HCT116 (cell line): ENCODE measurements at regions not wholly inside any gene's neighbourhood (a gene's known extent, or its start where the extent isn't known, plus 50 kb on each side); places are given as distances from the start of the nearest gene placed in this dataset.

Experiments used
- ATAC-seq: fragments of 200-7000 bp; cut with Tn5 transposase; 2 replicates; pipeline ENCODE4 v1.9.1; 2020; ENCODE audit warnings: mild to moderate bottlenecking, moderate library complexity
- BruUV-seq: library from RNA; stranded (reverse); fragments of 400-500 nt; replicated peaks from 2 replicates; lab custom pipeline; 2021; lab: Mats Ljungman, UMichigan
- CTCF ChIA-PET: fragments of 300-600 bp; sonication (Branson Sonifier 250); formaldehyde crosslinking; loops from one replicate; lab custom pipeline; 2021; ENCODE audit warnings: antibody characterized with exemption; lab: Charles Lee
- POLR2A ChIA-PET: fragments of 300-600, 350-600 bp; sonication (Branson Sonifier 250); formaldehyde crosslinking; loops from one replicate; lab custom pipeline; 2021; ENCODE audit warnings: antibody characterized with exemption; lab: Charles Lee
- RAD21 ChIA-PET, 2 experiments: fragments of 300-600 bp; sonication (Branson Sonifier 250); formaldehyde crosslinking; loops; one replicate each; lab custom pipeline; 2023; ENCODE audit warnings: low total read pairs in 2 of 2; ENCODE audit not compliant: uncharacterized antibody in 2 of 2, unreplicated experiment in 2 of 2, low non-redundant PET in 1 of 2; lab: Charles Lee
- DNase-seq: peaks from one replicate; pipeline ENCODE4 v3.0.0-alpha.2; 2010; ENCODE audit warnings: low read depth, low spot score
- H2AFZ ChIP-seq: fragments of 200-600 bp; shearing (Covaris generic), sonication (generic); 2 replicates; pipeline ENCODE4 v1.6.1; 2017; ENCODE audit warnings: low read depth, mixed run types, mixed read lengths, antibody characterized with exemption, low read length; ENCODE audit not compliant: poor library complexity, severe bottlenecking
- H3K27ac ChIP-seq: 2 replicates; pipeline ENCODE4 v1.5.1; 2012; ENCODE audit warnings: low read depth, low read length
- H3K27me3 ChIP-seq: fragments of 200-600 bp; sonication (generic); 2 replicates; pipeline ENCODE4 v1.6.1; 2016; ENCODE audit warnings: mixed run types, low read length, mixed read lengths; ENCODE audit not compliant: insufficient read depth
- H3K36me3 ChIP-seq, 2 experiments: fragments of 200-500 bp in 1 of 2; fragments of 200-600 bp in 1 of 2; sonication (Bioruptor generic) in 1 of 2; sonication (generic) in 1 of 2; 2 replicates each; pipeline versions ENCODE4 v1.5.1 to v1.6.1; 2014 to 2016; ENCODE audit warnings: low read length in 2 of 2, inconsistent platforms in 1 of 2, mixed read lengths in 1 of 2, mixed run types in 1 of 2; ENCODE audit not compliant: insufficient read depth in 2 of 2, control insufficient read depth in 1 of 2
- H3K4me1 ChIP-seq, 2 experiments: fragments of 200-600 bp in 1 of 2; sonication (generic) in 1 of 2; 2 replicates each; pipeline versions ENCODE4 v1.5.1 to v1.6.1; 2012 to 2017; ENCODE audit warnings: low read length in 2 of 2, inconsistent platforms in 1 of 2, mild to moderate bottlenecking in 1 of 2, mixed read lengths in 1 of 2, mixed run types in 1 of 2, moderate library complexity in 1 of 2; ENCODE audit not compliant: insufficient read depth in 2 of 2, control insufficient read depth in 1 of 2
- H3K4me2 ChIP-seq: fragments of 200-600 bp; sonication (generic); 2 replicates; pipeline ENCODE4 v1.6.1; 2017; ENCODE audit warnings: mixed run types, low read length, mixed read lengths
- H3K4me3 ChIP-seq, 2 experiments: fragments of 200-600 bp in 1 of 2; sonication (generic) in 1 of 2; replicated peaks in 1 of 2; 2 replicates each; pipeline ENCODE4 v1.5.1; 2011 to 2016; ENCODE audit warnings: low read length in 2 of 2, control low read depth in 1 of 2, low read depth in 1 of 2, mild to moderate bottlenecking in 1 of 2, mixed read lengths in 1 of 2, mixed run types in 1 of 2
- H3K79me2 ChIP-seq: fragments of 200-600 bp; sonication (generic); 2 replicates; pipeline ENCODE4 v1.6.1; 2017; ENCODE audit warnings: mild to moderate bottlenecking, mixed run types, low read length, moderate library complexity, mixed read lengths; ENCODE audit not compliant: insufficient read depth
- H3K9ac ChIP-seq: fragments of 200-600 bp; sonication (generic); 2 replicates; pipeline ENCODE4 v1.6.1; 2016; ENCODE audit warnings: low read length, mixed read lengths
- H3K9me2 ChIP-seq: fragments of 200-600 bp; sonication (generic), shearing (Covaris generic); 2 replicates; pipeline ENCODE4 v1.6.1; 2017; ENCODE audit warnings: mixed run types, mild to moderate bottlenecking, moderate library complexity; ENCODE audit not compliant: insufficient read depth
- H3K9me3 ChIP-seq, 2 experiments: fragments of 200-500 bp in 1 of 2; fragments of 200-600 bp in 1 of 2; sonication (Bioruptor generic) in 1 of 2; sonication (generic) in 1 of 2; 2 replicates each; pipeline ENCODE4 v1.6.1; 2014 to 2017; ENCODE audit warnings: low read length in 2 of 2, mixed read lengths in 2 of 2, inconsistent platforms in 1 of 2, low read depth in 1 of 2, mild to moderate bottlenecking in 1 of 2, mixed run types in 1 of 2, moderate library complexity in 1 of 2; ENCODE audit not compliant: control insufficient read depth in 1 of 2, insufficient read depth in 1 of 2
- H4K20me1 ChIP-seq: fragments of 200-600 bp; sonication (generic), shearing (Covaris generic); 2 replicates; pipeline ENCODE4 v1.6.1; 2017; ENCODE audit warnings: mixed run types, mild to moderate bottlenecking, moderate library complexity; ENCODE audit not compliant: insufficient read depth
- CBX3 ChIP-seq: IDR thresholded peaks from 2 replicates; pipeline ENCODE4 v1.6.1; 2012; ENCODE audit warnings: low read depth
- EZH2phosphoT487 ChIP-seq: fragments of 200-600 bp; IDR thresholded peaks from 2 replicates; pipeline ENCODE4 v1.6.1; 2018; ENCODE audit warnings: antibody characterized with exemption, borderline replicate concordance
- POLR2A ChIP-seq: IDR thresholded peaks from 2 replicates; pipeline ENCODE4 v1.7.0; 2011; ENCODE audit warnings: borderline replicate concordance; ENCODE audit not compliant: insufficient read depth, insufficient read length; ENCODE audit errors: extremely low read depth
- POLR2AphosphoS5 ChIP-seq: IDR thresholded peaks from 2 replicates; pipeline ENCODE4 v1.6.1; 2011; ENCODE audit warnings: mild to moderate bottlenecking, low read depth, low read length, moderate library complexity
- RAD21 ChIP-seq: IDR thresholded peaks from 2 replicates; pipeline ENCODE4 v1.6.1; 2012; ENCODE audit warnings: low read depth, mild to moderate bottlenecking
- SIN3A ChIP-seq: IDR thresholded peaks from 2 replicates; pipeline ENCODE4 v1.6.1; 2012; ENCODE audit warnings: low read depth
- SP1 ChIP-seq: IDR thresholded peaks from 2 replicates; pipeline ENCODE4 v1.6.1; 2012; ENCODE audit warnings: low read depth
- TCF7L2 ChIP-seq: IDR thresholded peaks from 2 replicates; pipeline ENCODE4 v1.7.0; 2011; ENCODE audit warnings: borderline replicate concordance, inconsistent platforms; ENCODE audit not compliant: insufficient read depth, insufficient read length; ENCODE audit errors: extremely low read depth
- YY1 ChIP-seq: IDR thresholded peaks from 2 replicates; pipeline ENCODE4 v1.6.1; 2011; ENCODE audit warnings: low read length, low read depth, moderate library complexity, mild to moderate bottlenecking; ENCODE audit not compliant: insufficient replicate concordance; ENCODE audit errors: extremely low read depth
- ZFX ChIP-seq: fragments of 450-650 bp; IDR thresholded peaks from 2 replicates; pipeline ENCODE4 v1.6.1; 2017
- intact Hi-C: fragments of 100-400 bp; cut with micrococcal nuclease; formaldehyde crosslinking; loops from 2 replicates; pipeline ENCODE4 v1.10.0; 2022
- TF ChIP-seq, protein P1 (sequence below): IDR thresholded peaks from 2 replicates; pipeline ENCODE4 v1.6.1; 2012
- TF ChIP-seq, protein P2 (sequence below), 3 experiments: fragments of 200-600 bp in 1 of 3; sonication (generic) in 1 of 3; IDR thresholded peaks in 2 of 3; conservative IDR thresholded peaks in 1 of 3; 2 replicates each; pipeline ENCODE4 v1.5.1; 2012 to 2017; ENCODE audit warnings: low read depth in 2 of 3, low read length in 2 of 3, antibody characterized with exemption in 1 of 3, borderline replicate concordance in 1 of 3, control low read depth in 1 of 3, mild to moderate bottlenecking in 1 of 3, mixed read lengths in 1 of 3, mixed run types in 1 of 3, moderate library complexity in 1 of 3; ENCODE audit not compliant: insufficient read depth in 1 of 3
- TF ChIP-seq, protein P3 (sequence below): IDR thresholded peaks from 2 replicates; pipeline ENCODE4 v1.6.1; 2012

DNA sequence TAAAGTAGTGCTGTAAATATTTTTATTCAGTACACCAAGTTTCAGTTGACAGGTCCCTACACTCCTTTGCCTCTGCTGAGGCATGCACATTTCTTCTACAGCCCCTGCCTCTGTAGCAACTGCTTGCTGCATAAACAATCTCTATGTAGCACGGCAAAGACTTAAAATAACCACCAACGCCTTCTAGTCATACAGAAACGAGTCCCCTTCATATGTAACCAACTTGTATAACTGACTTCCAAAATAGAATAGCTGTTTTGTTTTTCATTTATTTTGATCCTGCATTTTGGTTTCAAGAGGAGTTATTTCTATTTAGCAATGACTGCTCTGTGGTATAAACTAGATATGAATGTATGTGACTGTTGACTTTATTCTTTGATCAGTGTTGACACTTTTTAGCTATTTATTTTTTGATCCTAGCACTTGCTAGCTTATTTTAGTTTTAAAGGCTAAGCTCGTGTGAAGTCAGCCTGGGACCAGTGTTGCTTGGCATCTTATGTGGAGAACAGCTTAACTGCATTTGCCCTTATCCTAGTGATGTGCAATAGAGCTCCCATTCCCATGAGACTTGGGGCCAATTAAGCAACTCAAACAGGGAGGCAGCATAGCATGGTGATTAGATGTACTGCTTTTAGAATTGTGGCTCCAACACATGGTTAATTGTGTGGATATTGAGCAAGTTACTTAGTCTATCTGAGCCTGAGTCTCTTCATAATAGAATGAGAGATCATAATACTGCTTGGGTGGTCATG lies 79.6 kb downstream of the HRH4 start:
- Histone ChIP-seq H3K4me2 (no peak overlapping the region), H3K9me3 (no peaks in the 10 kb centered on the region), H3K4me3 (no peak overlapping the region), H2AFZ (no peak overlapping the region), H3K4me1 (no peaks in the 10 kb centered on the region), H3K27ac (no peak overlapping the region), H3K9ac (no peak overlapping the region), H3K27me3 (peaks cover 29% of the 10 kb centered on the region), H3K9me2 (no peaks in the 10 kb centered on the region), H3K79me2 (no peaks in the 10 kb centered on the region), H4K20me1 (no peaks in the 10 kb centered on the region), H3K36me3 (no peaks in the 10 kb centered on the region)
- CTCF ChIA-PET = interaction anchor here (0.9 to 1.2 kb wide), 3 partner anchors 51 to 187 kb away, joined by 3 to 4 read pairs (median 3); no protein-coding TSS in a partner anchor
- POLR2A ChIA-PET = no interaction called here
- RAD21 ChIA-PET = no interaction called here
- BruUV-seq = no TSS peak
- intact Hi-C loops = loop anchor here (10.0 kb wide), 1 partner anchor 55 kb away; no protein-coding TSS in a partner anchor
- no peak for DNase-seq
- TF ChIP-seq EZH2phosphoT487 = no peak
- TF ChIP-seq, protein P1, sequence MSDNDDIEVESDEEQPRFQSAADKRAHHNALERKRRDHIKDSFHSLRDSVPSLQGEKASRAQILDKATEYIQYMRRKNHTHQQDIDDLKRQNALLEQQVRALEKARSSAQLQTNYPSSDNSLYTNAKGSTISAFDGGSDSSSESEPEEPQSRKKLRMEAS = no peak
- TF ChIP-seq TCF7L2 = no peak
- TF ChIP-seq SP1 = no peak
- no peak for TF ChIP-seq SIN3A
- ATAC-seq = no peak

DNA sequence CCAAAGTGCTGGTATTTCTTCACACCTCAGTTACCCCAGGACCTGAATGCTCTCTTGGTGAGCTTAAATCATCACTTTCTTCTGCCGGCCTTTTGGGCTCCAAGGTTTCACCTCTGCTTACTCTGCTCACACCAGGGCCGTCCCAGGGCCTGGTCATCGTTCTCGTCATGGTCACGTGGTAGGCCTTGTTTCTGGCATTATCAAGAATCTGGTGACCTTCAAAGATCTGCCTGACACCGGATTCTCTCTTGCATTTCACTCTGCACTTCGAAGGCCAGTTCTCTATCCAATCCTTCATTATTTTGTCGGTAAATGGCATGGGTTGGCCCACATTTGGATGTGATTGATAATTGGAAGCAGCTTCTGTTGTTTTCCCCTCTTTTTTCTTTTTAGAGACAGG lies 80.5 kb downstream of the HRH4 start:
- intact Hi-C loops = loop anchor here (10.0 kb wide), 1 partner anchor 56 kb away; no protein-coding TSS in a partner anchor
- Histone ChIP-seq H3K79me2 (no peaks in the 10 kb centered on the region), H4K20me1 (no peaks in the 10 kb centered on the region), H3K4me1 (no peaks in the 10 kb centered on the region), H2AFZ (no peak overlapping the region), H3K27me3 (peaks cover 27% of the 10 kb centered on the region), H3K4me3 (no peak overlapping the region), H3K9ac (no peak overlapping the region), H3K4me2 (no peak overlapping the region), H3K36me3 (no peaks in the 10 kb centered on the region), H3K27ac (no peak overlapping the region), H3K9me3 (no peaks in the 10 kb centered on the region), H3K9me2 (no peaks in the 10 kb centered on the region)
- ChIA-PET POLR2A (no interaction called here), RAD21 (no interaction called here), CTCF (interaction anchor here (0.9 kb wide), 1 partner anchor 186 kb away, joined by 3 read pairs; no protein-coding TSS in a partner anchor)
- BruUV-seq = no TSS peak
- no peak for ATAC-seq
- no peak for DNase-seq
- TF ChIP-seq TCF7L2 (no peak), EZH2phosphoT487 (no peak), CBX3 (no peak), RAD21 (no peak), ZFX (no peak), SP1 (no peak), SIN3A (no peak), YY1 (no peak), POLR2AphosphoS5 (no peak), POLR2A (no peak)
- TF ChIP-seq, protein P1 = no peak
- TF ChIP-seq, protein P2, sequence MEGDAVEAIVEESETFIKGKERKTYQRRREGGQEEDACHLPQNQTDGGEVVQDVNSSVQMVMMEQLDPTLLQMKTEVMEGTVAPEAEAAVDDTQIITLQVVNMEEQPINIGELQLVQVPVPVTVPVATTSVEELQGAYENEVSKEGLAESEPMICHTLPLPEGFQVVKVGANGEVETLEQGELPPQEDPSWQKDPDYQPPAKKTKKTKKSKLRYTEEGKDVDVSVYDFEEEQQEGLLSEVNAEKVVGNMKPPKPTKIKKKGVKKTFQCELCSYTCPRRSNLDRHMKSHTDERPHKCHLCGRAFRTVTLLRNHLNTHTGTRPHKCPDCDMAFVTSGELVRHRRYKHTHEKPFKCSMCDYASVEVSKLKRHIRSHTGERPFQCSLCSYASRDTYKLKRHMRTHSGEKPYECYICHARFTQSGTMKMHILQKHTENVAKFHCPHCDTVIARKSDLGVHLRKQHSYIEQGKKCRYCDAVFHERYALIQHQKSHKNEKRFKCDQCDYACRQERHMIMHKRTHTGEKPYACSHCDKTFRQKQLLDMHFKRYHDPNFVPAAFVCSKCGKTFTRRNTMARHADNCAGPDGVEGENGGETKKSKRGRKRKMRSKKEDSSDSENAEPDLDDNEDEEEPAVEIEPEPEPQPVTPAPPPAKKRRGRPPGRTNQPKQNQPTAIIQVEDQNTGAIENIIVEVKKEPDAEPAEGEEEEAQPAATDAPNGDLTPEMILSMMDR (IDR thresholded peaks at IDR 0.05 in 2 of 3, conservative IDR thresholded peaks at IDR 0.05 in 1 of 3; ENCODE audit: borderline replicate concordance in 1 of 3, insufficient read depth in 1 of 3, low read depth in 2 of 3, low read length in 2 of 3) = no peak
- TF ChIP-seq, protein P3, sequence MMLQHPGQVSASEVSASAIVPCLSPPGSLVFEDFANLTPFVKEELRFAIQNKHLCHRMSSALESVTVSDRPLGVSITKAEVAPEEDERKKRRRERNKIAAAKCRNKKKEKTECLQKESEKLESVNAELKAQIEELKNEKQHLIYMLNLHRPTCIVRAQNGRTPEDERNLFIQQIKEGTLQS = no peak
